HFF-Myc (cell line): ENCODE measurements at regions not wholly inside any gene's neighbourhood (a gene's known extent, or its start where the extent isn't known, plus 50 kb on each side); places are given as distances from the start of the nearest gene placed in this dataset.
"Not testable (repeated sequence)": the region's sequence is repeated elsewhere in the genome, so short reads cannot be mapped to it uniquely, and the experiment has no call there.

ENCODE experiments used
- DNase-seq: peaks from one replicate; pipeline ENCODE4 v3.0.0-alpha.2; 2011; ENCODE audit warnings: low read depth; ENCODE audit errors: extremely low read depth
- H3K4me3 ChIP-seq: replicated peaks from 2 replicates; pipeline ENCODE4 v1.5.1; 2011; ENCODE audit warnings: low read depth, mild to moderate bottlenecking, control low read depth, low read length
- CTCF ChIP-seq: IDR thresholded peaks from 2 replicates; pipeline ENCODE4 v1.5.1; 2012; ENCODE audit warnings: mild to moderate bottlenecking, low read depth, low read length, control low read depth; ENCODE audit errors: missing control alignments

- no peak overlapping the region for H3K4me3 ChIP-seq
- no peak for DNase-seq
- no peak for TF ChIP-seq CTCF
These were observed 120.9 kb upstream of the PHACTR3 start for GRCh38 chr20:59483481-59483880.

DNA sequence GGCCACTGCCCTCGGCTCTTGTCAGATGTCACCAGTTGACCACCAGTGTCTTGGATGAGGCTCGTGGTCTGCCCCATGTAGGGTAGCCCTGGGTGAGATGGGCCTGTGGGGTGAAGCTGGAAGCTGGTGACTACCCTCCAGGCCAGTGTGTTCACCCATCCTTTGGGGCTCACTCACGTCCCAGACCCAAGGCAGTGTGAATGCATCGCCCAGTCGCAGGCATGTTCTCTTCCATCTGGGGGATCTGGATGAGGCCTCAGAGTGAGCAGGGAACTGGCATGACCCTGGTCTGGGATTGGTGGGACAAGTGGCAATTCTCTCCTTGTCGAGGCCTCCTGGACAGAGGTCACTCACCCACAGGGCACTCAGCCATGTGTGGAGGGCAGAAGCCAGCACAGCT is 120.1 kb upstream of the PHACTR3 start:
- no peak overlapping the region for H3K4me3 ChIP-seq
- TF ChIP-seq CTCF, result no peak
- DNase-seq, result no peak

GRCh38 chr20:59485576-59486454 is 118.5 kb upstream of the PHACTR3 start:
- H3K4me3 ChIP-seq, result no peak overlapping the region
- no peak for TF ChIP-seq CTCF
- DNase-seq, result no peak

DNA sequence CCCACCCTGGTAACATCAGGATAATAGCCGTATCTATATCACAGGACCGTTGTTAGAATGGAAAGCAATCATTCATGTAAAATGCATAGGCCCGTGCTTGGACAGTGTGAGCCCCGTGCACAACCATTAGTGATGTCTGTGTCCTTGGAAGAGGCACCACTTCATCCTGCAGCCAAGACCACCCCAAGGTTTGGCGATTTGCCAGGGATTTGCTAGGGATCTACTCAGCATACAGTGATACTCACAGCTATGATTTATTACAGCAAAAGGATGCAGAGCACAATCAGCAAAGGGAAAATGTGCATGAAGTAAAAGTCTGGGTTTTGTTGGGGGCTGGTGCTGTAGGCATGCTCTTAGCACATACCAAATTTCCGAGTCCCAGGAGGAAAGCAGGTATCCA is 115.9 kb upstream of the PHACTR3 start:
- H3K4me3 ChIP-seq, DNase-seq: not testable (repeated sequence)

- not testable (repeated sequence) for H3K4me3 ChIP-seq, DNase-seq
These were observed 113.9 kb upstream of the PHACTR3 start for GRCh38 chr20:59490196-59491004.

- no peak for TF ChIP-seq CTCF
- H3K4me3 ChIP-seq, result no peak overlapping the region
- no peak for DNase-seq
These were observed 112.5 kb upstream of the PHACTR3 start for GRCh38 chr20:59491884-59492283.

DNA sequence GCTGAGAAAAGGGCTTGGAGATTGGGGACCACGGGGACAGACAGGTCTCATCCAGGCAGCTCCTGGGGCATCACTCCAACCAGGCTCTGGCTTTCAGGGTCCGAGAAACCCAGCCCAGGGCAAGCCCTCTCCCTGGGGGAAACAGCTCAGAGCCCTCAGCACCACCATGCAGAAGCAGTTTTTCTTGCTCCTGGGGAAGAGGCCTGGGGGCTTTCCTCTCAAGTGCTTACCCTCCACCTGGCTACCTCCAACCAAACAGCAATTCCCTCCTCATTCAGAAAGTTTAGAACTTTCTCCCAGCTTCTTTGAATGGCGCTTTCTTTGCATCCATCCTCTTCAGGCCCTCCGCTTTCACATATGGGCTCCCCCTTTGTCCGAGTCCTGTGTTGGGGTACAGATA is 110.4 kb upstream of the PHACTR3 start:
- no peak overlapping the region for H3K4me3 ChIP-seq
- DNase-seq, result no peak
- TF ChIP-seq CTCF, result no peak
